Left lung (tissue), 4 donors: ENCODE measurements at regions not wholly inside any gene's neighbourhood (a gene's known extent, or its start where the extent isn't known, plus 50 kb on each side); places are given as distances from the start of the nearest gene placed in this dataset.
"Not testable (repeated sequence)": the region's sequence is repeated elsewhere in the genome, so short reads cannot be mapped to it uniquely, and the experiment has no call there.

Experiments used
- ATAC-seq: fragments of 200-7000 bp; cut with Tn5 transposase; one replicate; pipeline ENCODE4 v1.9.1; 2020; ENCODE audit warnings: moderate library complexity
- DNase-seq, 4 donors: peaks; one replicate each; pipeline ENCODE4 v3.0.0-alpha.2; 2013 to 2020
- H3K27ac ChIP-seq, 2 donors: fragments of 200-600 bp; sonication (generic) in 1 of 2; one replicate each; pipeline versions ENCODE4 v1.5.0 to v1.8.0; 2020 to 2021
- H3K27me3 ChIP-seq, 2 donors: fragments of 200-600 bp; sonication (generic) in 1 of 2; one replicate each; pipeline versions ENCODE4 v1.5.0 to v1.8.0; 2020 to 2021
- H3K36me3 ChIP-seq, 2 donors: fragments of 200-600 bp; sonication (generic) in 1 of 2; one replicate each; pipeline versions ENCODE4 v1.5.0 to v1.8.0; 2020 to 2021
- H3K4me1 ChIP-seq, 2 donors: fragments of 200-600 bp; one replicate each; pipeline ENCODE4 v1.8.0; 2021
- H3K4me3 ChIP-seq, 2 donors: fragments of 200-600 bp; sonication (generic) in 1 of 2; one replicate each; pipeline versions ENCODE4 v1.5.0 to v1.8.0; 2020 to 2021; ENCODE audit warnings: mild to moderate bottlenecking in 1 of 2
- H3K9me3 ChIP-seq, 2 donors: fragments of 200-600 bp; sonication (generic) in 1 of 2; one replicate each; pipeline versions ENCODE4 v1.5.0 to v1.8.0; 2020 to 2021
- CTCF ChIP-seq, 2 donors: fragments of 200-600 bp; sonication (generic) in 1 of 2; IDR thresholded peaks; one replicate each; pipeline versions ENCODE4 v1.5.0 to v1.8.0; 2021; ENCODE audit warnings: antibody characterized with exemption in 2 of 2
- intact Hi-C, 2 donors: fragments of 100-400 bp; cut with DNase I; formaldehyde crosslinking; loops; one replicate each; pipeline versions ENCODE4 v1.11.2 to v1.14.2; 2022
- donor health status: DM: no; HTN: yes; CAD: no.
- donor health status: DM: no; HTN: no; CAD: no.

- Histone ChIP-seq H3K36me3 (no peaks in the 10 kb centered on the region), H3K4me1 (no peaks in the 10 kb centered on the region), H3K9me3 (peaks cover 0 to 7% of the 10 kb centered on the region in 2 donors), H3K27me3 (peaks cover 0 to 4% of the 10 kb centered on the region in 2 donors), H3K4me3 (no peak overlapping the region), H3K27ac (no peak overlapping the region)
- intact Hi-C loops: no loop called here
- ATAC-seq: no peak
- no peak for DNase-seq
- no peak for TF ChIP-seq CTCF (IDR thresholded peaks at IDR 0.05)
Observed at GRCh38 chr22:34623580-34623979, 442.4 kb upstream of the ISX start.

- ATAC-seq, H3K9me3 ChIP-seq, DNase-seq, intact Hi-C loops, H3K27me3 ChIP-seq, H3K4me1 ChIP-seq, H3K27ac ChIP-seq, H3K36me3 ChIP-seq, H3K4me3 ChIP-seq: not testable (repeated sequence)
Observed at GRCh38 chr22:34625892-34626291, 440.1 kb upstream of the ISX start.

GRCh38 chr22:34638128-34638527 is 427.8 kb upstream of the ISX start:
- no peak for DNase-seq
- Histone ChIP-seq H3K27me3 (peaks cover 0 to 10% of the 10 kb centered on the region in 2 donors), H3K4me1 (no peaks in the 10 kb centered on the region), H3K9me3 (no peaks in the 10 kb centered on the region), H3K27ac (no peak overlapping the region), H3K36me3 (no peaks in the 10 kb centered on the region), H3K4me3 (no peak overlapping the region)
- no peak for ATAC-seq
- no peak for TF ChIP-seq CTCF (IDR thresholded peaks at IDR 0.05)
- intact Hi-C loops: no loop called here

- Histone ChIP-seq H3K4me3 (no peak overlapping the region), H3K36me3 (no peaks in the 10 kb centered on the region), H3K27me3 (peaks cover 0 to 10% of the 10 kb centered on the region in 2 donors), H3K4me1 (no peaks in the 10 kb centered on the region), H3K27ac (no peak overlapping the region), H3K9me3 (no peaks in the 10 kb centered on the region)
- ATAC-seq (no peak), DNase-seq (no peak)
- no peak for TF ChIP-seq CTCF (IDR thresholded peaks at IDR 0.05)
- intact Hi-C loops: no loop called here
Observed at GRCh38 chr22:34639911-34640310, 426.0 kb upstream of the ISX start.

- no peaks in the 10 kb centered on the region for H3K9me3 ChIP-seq
- H3K27me3 ChIP-seq: no peaks in the 10 kb centered on the region
- intact Hi-C loops: no loop called here
Observed at GRCh38 chr22:34645375-34645774, 420.6 kb upstream of the ISX start.

More at GRCh38 chr22:34645375-34645774, 420.6 kb upstream of the ISX start:
- no peak for TF ChIP-seq CTCF (IDR thresholded peaks at IDR 0.05)
- Histone ChIP-seq H3K4me1 (no peaks in the 10 kb centered on the region), H3K27ac (no peak overlapping the region), H3K36me3 (no peaks in the 10 kb centered on the region), H3K4me3 (no peak overlapping the region)
- DNase-seq: no peak
- ATAC-seq: no peak
